ENCODE measurements at regions not wholly inside any gene's neighbourhood (a gene's known extent, or its start where the extent isn't known, plus 50 kb on each side); places are given as distances from the start of the nearest gene placed in this dataset.

- no peak for TF ChIP-seq CTCF (IDR thresholded peaks at IDR 0.05)
- no peak for TF ChIP-seq POLR2A (IDR thresholded peaks at IDR 0.05)
These were observed 581.0 kb upstream of the TMEM132C start for GRCh38 chr12:127685931-127686330.

Measured in adrenal gland (tissue), 5 donors.